ENCODE measurements at regions not wholly inside any gene's neighbourhood (a gene's known extent, or its start where the extent isn't known, plus 50 kb on each side); places are given as distances from the start of the nearest gene placed in this dataset.

- no peak for DNase-seq
- no peak overlapping the region for H3K27ac Mint-ChIP-seq
- no peak overlapping the region for H3K4me3 Mint-ChIP-seq
- H3K36me3 Mint-ChIP-seq: no peaks in the 10 kb centered on the region
- CTCF ChIA-PET: interaction anchor here (0.6 to 2.3 kb wide), 7 partner anchors 9 to 1109 kb away, joined by 3 to 6 read pairs (median 4); partner anchors contain the start of gene SNX24
- H3K27me3 Mint-ChIP-seq: peaks cover 3% of the 10 kb centered on the region
- H3K4me1 Mint-ChIP-seq: no peaks in the 10 kb centered on the region
- no peaks in the 10 kb centered on the region for H3K9me3 Mint-ChIP-seq
Measured at GRCh38 chr5:122704247-122705036, 70.4 kb upstream of the SNX2 start.

- CTCF ChIA-PET: no interaction called here
- DNase-seq: no peak
- peaks cover 3% of the 10 kb centered on the region for H3K27me3 Mint-ChIP-seq
- no peak overlapping the region for H3K27ac Mint-ChIP-seq
- H3K36me3 Mint-ChIP-seq: no peaks in the 10 kb centered on the region
- no peaks in the 10 kb centered on the region for H3K9me3 Mint-ChIP-seq
- H3K4me3 Mint-ChIP-seq: no peak overlapping the region
- no peaks in the 10 kb centered on the region for H3K4me1 Mint-ChIP-seq
Measured at GRCh38 chr5:122705851-122706250, 69.0 kb upstream of the SNX2 start.

- no peaks in the 10 kb centered on the region for H3K27me3 Mint-ChIP-seq
- CTCF ChIA-PET: no interaction called here
- no peak for DNase-seq
- H3K36me3 Mint-ChIP-seq: no peaks in the 10 kb centered on the region
- H3K4me1 Mint-ChIP-seq: no peaks in the 10 kb centered on the region
- no peak overlapping the region for H3K4me3 Mint-ChIP-seq
- no peaks in the 10 kb centered on the region for H3K9me3 Mint-ChIP-seq
- no peak overlapping the region for H3K27ac Mint-ChIP-seq
Measured at GRCh38 chr5:122707796-122708195, 67.1 kb upstream of the SNX2 start.

- no peak for DNase-seq
- CTCF ChIA-PET: no interaction called here
- Mint-ChIP-seq H3K4me3 (no peak overlapping the region), H3K27ac (no peak overlapping the region), H3K36me3 (no peaks in the 10 kb centered on the region), H3K27me3 (no peaks in the 10 kb centered on the region), H3K9me3 (no peaks in the 10 kb centered on the region), H3K4me1 (no peaks in the 10 kb centered on the region)
Measured at GRCh38 chr5:122713041-122713440, 61.8 kb upstream of the SNX2 start.

- Mint-ChIP-seq H3K4me3 (no peak overlapping the region), H3K36me3 (no peaks in the 10 kb centered on the region), H3K27ac (no peak overlapping the region), H3K27me3 (no peaks in the 10 kb centered on the region), H3K4me1 (no peaks in the 10 kb centered on the region), H3K9me3 (no peaks in the 10 kb centered on the region)
- DNase-seq: no peak
- CTCF ChIA-PET: interaction anchor here (2.5 kb wide), 1 partner anchor 11 kb away, joined by 6 read pairs; no protein-coding TSS in a partner anchor
Measured at GRCh38 chr5:122715095-122715494, 59.8 kb upstream of the SNX2 start.

GRCh38 chr5:122718611-122719010, 56.3 kb upstream of the SNX2 start:
- Mint-ChIP-seq H3K9me3 (no peaks in the 10 kb centered on the region), H3K4me1 (no peaks in the 10 kb centered on the region), H3K27ac (no peak overlapping the region), H3K4me3 (no peak overlapping the region), H3K36me3 (no peaks in the 10 kb centered on the region), H3K27me3 (no peaks in the 10 kb centered on the region)
- no peak for DNase-seq
- CTCF ChIA-PET: interaction anchor here (1.6 kb wide), 1 partner anchor 15 kb away, joined by 4 read pairs; no protein-coding TSS in a partner anchor

- H3K36me3 Mint-ChIP-seq: no peaks in the 10 kb centered on the region
- no peaks in the 10 kb centered on the region for H3K9me3 Mint-ChIP-seq
- no peaks in the 10 kb centered on the region for H3K4me1 Mint-ChIP-seq
- no peak overlapping the region for H3K27ac Mint-ChIP-seq
- DNase-seq: no peak
- CTCF ChIA-PET: interaction anchor here (1.6 kb wide), 1 partner anchor 16 kb away, joined by 4 read pairs; no protein-coding TSS in a partner anchor
- no peaks in the 10 kb centered on the region for H3K27me3 Mint-ChIP-seq
- H3K4me3 Mint-ChIP-seq: no peak overlapping the region
Measured at GRCh38 chr5:122719991-122720746, 54.7 kb upstream of the SNX2 start.

GRCh38 chr5:122721127-122721526, 53.8 kb upstream of the SNX2 start:
- no peak overlapping the region for H3K27ac Mint-ChIP-seq
- DNase-seq: no peak
- H3K4me3 Mint-ChIP-seq: no peak overlapping the region
- CTCF ChIA-PET: no interaction called here
- H3K4me1 Mint-ChIP-seq: no peaks in the 10 kb centered on the region
- H3K36me3 Mint-ChIP-seq: no peaks in the 10 kb centered on the region
- H3K9me3 Mint-ChIP-seq: no peaks in the 10 kb centered on the region
- no peaks in the 10 kb centered on the region for H3K27me3 Mint-ChIP-seq

GRCh38 chr5:122722341-122722740, 52.5 kb upstream of the SNX2 start:
- Mint-ChIP-seq H3K9me3 (no peaks in the 10 kb centered on the region), H3K27me3 (no peaks in the 10 kb centered on the region), H3K36me3 (no peaks in the 10 kb centered on the region), H3K4me1 (no peaks in the 10 kb centered on the region), H3K4me3 (no peak overlapping the region), H3K27ac (no peak overlapping the region)
- no peak for DNase-seq
- CTCF ChIA-PET: no interaction called here

- Mint-ChIP-seq H3K4me3 (no peak overlapping the region), H3K27ac (no peak overlapping the region), H3K36me3 (no peaks in the 10 kb centered on the region), H3K9me3 (no peaks in the 10 kb centered on the region), H3K27me3 (no peaks in the 10 kb centered on the region), H3K4me1 (no peaks in the 10 kb centered on the region)
- DNase-seq: no peak
- CTCF ChIA-PET: no interaction called here
Measured at GRCh38 chr5:122723606-122724352, 51.1 kb upstream of the SNX2 start.
